CD4-positive, alpha-beta T cell treated with Interleukin-17A for 1 hour (primary cell): ENCODE measurements at regions not wholly inside any gene's neighbourhood (a gene's known extent, or its start where the extent isn't known, plus 50 kb on each side); places are given as distances from the start of the nearest gene placed in this dataset.

Experiments used
- DNase-seq: peaks from one replicate; pipeline ENCODE4 v3.0.0-alpha.2; 2020

DNA sequence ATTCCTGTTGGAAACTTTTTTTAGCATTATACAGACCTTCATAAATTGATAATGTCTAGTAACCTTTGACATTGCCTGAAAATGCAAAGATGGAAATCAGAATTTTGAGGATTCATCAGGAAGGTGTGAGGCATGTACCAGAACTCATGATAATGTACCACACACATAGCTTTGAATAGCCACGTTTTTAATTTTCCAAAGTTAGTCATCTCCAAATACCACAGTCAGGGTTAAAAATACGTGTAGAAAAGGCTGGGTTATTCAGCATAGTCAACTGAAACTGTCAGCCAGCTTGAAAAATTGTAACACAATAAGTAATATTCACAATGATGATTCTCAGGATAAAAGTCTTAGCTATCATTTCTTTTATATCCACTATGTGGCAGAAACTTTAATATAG, 102.0 kb upstream of the THRB start:
- DNase-seq, result no peak

DNA sequence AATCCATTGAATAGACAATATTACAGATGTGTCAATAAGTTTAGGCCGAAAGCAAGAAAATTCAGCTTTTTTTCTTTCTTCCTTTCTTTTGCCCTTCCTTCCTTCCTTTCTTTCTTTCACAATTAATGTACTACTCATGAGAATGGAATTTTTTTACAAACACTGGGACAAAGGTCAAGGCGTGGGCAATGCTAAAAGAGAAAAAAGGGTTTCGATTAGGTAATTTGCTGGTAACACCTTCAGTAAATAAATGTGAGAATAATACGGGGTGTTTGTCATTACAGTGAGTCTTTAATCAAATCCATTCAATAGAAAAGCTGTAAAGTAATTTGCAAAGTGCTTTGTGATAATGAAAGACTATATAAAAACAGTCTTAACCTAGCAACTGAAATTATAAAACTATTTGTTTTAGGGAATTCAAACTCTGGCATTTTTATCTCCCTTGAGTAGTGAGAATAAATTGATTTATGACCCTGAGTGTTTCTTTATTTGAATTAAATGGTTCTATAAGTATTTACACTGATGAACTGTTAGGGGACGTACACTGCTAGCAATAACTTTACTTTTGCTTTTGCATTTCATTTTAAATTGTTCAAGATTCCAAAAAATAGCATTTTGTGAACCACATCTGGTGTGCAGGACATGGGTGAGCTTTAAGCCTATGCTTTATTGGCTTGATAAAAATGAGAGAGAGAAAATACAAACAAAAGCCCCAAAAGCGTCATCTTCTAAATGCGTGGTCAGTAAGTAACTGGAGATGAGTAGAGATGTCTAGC, 104.2 kb upstream of the THRB start:
- DNase-seq, result no peak

DNA sequence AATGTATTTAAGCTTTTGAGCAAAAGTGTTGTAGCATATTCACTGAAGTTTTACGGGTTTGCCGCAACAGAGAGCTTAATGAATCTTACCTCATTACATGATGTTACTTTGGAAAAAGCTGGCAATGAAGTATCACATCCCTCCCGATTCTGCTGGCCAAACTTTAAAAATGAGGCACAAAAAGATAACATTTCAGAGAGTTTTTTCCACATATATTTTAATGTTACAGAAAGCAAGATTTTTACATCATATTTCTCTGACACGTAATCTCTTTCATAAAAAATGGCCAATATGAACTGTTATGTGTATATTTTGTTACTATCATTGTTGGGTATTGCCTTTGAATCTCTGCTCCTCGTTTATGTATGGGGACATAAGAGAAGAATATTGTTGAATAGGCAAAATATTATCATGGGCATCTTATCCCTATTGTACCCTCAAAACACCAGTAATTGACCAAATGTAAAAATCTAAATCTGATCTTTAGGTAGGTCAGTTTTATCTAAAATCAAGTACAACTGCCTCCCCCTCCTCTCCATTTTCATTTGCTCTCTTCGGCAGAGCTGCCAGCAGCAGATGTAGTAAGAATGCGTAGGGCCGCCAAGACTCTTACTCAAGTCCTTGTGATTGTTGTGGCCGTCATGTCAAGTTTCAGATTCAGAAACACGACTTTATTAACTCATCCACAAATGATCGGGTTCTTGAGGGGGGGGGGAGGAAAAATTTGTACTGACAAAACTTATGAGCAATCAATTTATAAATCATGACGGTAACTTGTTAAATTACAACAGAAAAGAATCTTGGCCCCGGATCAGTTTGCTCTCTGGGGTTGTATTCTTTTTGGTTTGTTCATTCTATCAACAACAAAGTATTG, 106.7 kb upstream of the THRB start:
- DNase-seq, result no peak

DNA sequence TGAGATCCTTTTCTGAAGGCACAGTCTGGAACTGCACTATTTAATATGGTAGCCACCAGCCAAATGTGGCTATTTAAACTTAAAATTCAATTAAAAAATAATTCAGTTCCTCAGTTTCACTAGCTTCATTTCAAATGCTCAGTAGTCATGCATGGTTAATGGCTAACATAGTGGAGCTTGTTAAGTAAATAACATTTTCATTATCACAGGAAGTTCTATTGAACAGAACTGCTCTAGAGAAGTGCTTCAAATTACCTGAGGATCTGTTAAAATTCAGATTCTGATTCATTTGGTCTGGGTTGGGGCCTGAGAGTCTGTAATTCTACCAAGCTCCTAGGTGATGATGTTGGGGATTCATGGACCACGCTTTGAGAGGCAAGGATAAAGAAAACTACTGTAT, 109.6 kb upstream of the THRB start:
- no peak for DNase-seq

DNA sequence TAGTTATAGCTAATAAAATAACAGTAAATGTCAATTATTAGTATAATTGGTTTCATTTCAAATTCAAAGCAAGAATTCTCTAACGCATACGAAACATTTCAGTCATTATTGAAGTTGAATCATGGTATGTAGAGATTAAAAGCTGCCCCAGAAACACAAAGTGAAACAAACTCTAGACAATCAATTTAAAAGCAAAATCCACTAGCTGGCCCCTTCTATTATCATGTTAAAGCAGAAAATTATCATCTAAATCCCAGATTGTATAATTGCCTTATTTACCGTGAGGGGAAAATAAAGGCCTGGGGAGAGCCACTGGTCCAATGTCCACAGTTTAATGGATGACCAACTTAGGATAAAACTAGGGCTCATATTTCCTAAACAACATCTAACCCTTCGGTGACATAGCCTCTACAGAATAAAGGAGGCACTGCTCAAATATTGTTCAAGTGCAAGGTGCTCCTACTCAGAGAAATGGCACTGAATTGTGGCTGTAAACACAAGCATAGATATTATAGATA, 110.9 kb upstream of the THRB start:
- no peak for DNase-seq

DNA sequence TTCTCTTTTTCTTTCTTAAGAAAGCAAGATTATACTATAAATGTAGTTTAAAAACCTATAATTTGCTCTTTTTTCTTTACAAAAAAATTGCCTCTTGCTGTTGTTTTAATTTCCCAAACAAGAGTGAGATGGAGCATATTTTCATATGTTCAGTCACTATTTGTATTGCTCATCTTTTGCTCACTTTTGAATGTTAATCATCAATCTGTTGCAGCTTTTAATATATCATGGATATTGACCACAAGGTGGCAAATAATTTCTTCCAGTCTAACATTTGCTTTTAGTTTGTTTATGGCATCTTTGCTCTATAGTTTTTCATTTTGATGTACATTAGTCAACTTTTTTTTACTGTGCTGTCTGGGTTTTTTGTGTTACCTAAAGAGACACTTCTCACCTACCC, 112.6 kb upstream of the THRB start:
- no peak for DNase-seq

DNA sequence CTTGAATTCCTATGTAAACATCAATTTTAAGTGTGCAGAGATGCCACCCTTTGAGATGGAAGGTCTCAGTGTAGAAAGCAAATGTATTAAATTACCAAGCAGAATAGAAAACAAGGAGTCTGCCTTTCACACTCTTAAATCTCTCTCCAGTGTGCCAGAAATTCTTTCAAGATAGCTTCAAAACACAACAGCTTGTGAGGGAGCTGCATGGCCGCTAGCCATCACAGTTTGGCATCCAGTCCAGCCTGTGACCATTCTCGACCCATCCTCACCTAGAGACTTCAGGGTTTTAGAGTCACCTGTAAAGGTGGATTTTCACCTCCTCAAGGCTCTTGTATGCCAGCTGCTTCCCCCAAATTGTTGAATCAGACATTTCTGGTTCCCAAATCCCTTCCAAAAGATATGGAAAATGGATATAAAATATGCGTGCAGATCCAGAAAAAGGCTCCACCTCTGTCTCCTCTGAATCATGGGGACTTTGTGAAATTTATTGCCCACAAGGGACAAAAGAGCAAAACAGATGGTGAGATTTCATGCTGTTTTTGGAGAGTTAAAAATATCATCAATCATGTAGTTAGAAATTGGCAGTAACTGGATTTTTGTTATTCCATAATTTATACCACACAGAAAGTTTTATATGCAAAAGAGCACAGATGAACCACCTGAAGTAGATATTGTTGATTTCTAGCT, 114.2 kb upstream of the THRB start:
- no peak for DNase-seq

DNA sequence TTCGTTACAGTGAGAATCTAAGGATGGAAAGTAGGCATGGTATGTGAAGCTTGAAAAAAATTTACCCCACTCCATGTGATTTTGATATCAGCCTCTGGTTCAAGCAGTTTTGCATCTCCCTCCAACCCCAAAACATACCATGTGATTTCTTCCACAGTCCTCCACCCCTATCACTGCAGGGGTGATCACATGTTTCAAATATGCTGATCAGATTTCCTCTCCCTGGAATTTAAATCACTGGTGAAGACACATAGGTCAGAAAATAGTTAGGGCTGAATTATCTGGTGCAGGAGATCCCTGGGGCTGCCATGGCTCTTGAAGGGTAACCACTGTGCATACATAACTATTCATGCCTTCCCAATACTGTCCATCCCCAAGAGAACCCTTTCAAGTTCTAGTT, 119.7 kb upstream of the THRB start:
- no peak for DNase-seq

DNA sequence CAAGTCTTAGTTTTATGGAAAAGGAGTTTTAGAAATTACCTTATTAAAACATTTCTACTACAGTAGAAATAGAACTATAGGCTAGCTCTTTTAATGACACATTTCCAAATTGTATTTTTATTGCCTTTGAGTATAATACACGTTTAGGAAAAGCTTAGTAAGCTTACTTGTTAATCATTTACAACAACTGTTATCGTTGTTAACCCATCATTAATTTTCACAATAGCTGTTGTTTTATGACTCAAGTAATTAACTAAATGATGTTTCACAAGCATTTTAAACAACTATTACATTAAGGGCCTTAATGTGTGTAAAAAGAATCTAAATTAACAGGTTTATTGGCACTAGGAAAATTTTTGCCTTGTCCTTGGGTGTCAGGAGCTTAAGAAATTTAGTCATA, 120.5 kb upstream of the THRB start:
- DNase-seq, result no peak

DNA sequence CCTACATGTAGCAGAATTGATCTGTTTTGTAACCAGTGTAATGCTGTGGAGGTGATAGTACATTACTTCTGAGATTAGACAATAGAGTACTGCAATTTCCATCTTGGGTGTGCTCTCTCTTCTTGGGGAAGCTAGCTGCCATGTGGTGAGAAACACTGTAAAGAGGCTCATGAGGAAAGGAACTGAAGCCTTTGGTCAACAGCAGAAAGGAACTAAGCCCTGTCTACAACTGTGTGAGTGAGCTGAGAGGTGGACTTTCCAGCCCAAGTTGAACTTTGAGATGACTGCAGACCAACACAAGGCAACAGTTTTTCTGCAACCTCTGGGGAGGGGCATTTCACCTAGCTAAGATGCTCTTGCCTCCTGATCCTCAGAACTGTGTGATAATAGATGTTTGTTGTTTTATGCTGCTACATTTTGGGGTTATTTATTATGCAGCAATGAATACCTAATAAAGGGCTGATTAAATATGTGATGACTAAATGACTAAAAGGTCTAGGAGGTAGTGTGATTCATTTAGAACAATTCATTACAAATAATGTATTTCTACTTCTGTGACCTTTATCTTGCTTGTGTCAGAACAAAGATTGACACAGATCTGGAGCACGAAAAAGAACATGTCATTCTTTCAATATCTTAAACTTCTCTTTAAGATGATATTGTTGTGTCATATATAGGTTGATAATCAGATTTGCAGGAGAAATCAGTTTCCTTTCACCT, 121.6 kb upstream of the THRB start:
- DNase-seq, result no peak

DNA sequence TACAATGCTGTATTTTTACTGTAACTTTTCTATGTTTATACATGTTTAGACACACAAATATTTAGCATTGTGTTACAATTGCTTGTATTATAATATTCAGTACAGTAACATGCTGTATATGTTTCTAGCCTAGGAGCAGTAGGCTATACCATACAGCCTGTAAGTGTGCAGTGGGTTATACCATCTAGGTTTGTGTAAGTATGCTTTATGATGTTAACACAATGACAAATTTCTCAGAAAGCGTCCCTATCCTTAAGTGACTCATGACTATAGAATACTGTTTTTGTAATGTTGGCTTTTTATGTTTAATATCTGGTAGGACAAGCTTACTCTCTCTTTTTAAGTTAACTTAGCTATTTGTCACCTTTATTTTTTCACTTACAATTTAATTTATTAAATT, 127.5 kb upstream of the THRB start:
- no peak for DNase-seq

DNA sequence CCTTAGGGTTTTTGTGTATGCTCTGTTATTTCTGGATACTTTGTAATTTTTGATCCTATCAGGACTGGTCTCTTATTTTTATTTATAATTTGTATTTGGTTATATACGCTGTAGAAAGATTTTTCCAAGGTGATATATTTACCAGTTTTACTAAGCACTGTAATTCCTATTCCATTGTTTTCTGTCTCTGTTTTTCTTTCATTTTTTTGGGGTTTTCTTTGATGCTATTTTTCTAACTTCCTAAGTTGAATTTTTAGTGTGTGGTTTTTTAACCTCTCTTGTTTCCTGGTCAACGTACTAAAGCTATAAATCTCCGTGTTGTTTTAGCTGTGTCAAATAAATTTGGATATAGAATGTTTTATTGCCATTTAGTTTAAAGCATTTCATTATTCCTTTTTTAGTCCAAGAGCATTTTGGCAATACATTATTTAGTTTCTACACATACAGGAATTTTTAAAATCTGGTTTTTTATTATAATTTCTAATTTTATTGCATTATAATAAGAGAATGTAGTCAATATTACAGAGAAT, 128.1 kb upstream of the THRB start:
- no peak for DNase-seq

DNA sequence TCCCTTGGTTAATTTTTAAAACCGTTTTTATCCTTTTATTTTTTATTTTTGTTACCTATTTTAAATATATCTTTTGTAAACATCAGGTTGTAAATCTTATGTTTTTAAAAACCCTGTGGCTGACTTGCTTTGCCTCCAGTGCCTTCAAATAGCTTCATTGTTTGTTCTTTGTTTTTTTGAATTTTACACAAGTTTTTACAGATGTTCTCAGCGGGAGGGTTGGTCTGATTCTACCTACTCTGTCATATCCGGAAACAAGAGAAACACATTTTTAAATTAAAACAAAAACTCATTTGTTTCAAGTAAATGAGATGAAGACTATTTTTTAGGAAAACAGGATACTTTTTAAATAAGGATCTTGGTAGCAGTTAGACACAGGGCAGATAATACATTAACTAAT, 129.0 kb upstream of the THRB start:
- DNase-seq, result no peak

DNA sequence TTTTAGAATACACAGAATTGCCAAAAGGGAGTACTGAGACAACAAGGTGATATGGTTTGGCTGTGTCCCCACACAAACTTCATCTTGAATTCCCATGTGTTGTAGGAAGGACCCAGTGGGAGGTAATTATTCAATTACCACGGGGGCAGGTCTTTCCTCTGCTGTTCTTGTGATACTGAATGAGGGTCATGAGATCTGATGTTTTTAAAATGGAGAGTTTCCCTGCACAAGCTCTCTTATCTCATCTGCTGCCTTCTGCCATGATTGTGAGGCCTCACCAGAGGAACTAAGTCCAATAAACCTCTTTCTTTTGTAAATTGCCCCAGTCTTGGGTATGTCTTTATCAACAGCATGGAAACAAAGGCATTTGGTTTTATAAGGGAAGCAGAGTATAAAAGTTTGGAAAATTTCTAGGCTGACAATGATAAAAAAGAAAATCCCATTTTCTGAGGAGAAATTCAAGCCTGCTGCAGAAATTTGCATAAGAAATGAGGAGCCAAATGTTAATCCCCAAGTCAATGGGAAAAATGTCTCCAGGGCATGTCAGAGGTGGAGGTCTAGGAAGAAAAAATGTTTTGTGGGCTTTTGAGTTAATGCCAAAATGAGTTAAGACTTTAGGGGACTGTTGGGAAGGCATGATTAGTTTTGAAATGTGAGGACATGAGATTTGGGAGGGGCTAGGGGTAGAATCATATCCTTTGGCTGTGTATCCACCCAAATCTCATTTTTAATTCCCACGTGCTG, 130.5 kb upstream of the THRB start:
- DNase-seq, result no peak

DNA sequence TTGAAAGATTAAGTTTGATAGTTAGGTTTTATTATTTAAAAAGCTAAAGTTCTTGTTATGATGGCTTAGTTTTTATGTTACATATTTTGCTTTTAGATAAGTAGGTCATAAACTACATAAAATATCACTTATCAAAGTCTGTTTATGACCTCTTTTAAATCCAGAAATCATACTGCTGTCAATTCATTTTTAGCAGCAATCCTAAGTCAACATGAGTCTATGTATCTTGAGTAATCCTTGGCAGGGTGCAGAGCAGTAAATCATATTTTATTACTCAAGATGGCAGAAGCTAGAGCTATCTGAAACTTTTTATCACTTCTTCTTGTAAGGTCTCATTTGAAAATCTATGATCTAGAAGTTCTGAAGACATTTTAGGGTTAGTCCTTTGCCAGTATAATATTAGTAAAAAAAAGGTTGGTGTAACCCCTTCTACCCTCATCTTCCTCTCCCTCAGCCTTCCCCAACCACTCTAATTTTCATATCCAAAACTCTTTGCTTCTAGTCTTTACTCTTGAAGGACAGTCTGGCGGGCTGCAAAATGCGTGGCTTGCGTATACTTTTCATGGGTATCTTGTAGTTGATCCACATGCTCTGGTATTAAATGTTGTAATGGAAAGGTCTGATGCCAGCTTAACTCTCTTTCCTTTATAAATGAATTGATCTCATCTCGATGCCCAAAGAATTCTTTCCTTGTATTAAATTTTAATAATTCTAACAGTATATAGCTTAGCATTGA, 134.0 kb upstream of the THRB start:
- DNase-seq, result no peak

DNA sequence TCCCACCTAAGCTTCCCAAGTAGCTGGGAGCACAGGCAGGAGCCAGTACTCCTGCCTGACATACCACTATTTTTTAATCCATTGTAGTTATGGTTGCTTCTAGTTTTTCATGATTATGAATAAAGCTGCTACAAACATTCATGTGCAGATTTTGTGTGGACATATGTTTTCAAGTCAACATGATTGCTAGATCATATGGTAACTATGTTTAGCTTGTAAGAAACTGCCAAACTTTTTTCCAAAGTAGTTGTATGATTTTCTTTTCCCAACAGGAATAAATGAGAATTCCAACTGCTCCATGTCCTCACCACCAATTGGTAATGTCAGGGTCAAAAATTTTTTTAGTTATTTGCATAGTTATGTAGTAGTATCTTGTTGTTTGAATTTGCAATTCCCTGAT, 136.8 kb upstream of the THRB start:
- DNase-seq, result no peak

DNA sequence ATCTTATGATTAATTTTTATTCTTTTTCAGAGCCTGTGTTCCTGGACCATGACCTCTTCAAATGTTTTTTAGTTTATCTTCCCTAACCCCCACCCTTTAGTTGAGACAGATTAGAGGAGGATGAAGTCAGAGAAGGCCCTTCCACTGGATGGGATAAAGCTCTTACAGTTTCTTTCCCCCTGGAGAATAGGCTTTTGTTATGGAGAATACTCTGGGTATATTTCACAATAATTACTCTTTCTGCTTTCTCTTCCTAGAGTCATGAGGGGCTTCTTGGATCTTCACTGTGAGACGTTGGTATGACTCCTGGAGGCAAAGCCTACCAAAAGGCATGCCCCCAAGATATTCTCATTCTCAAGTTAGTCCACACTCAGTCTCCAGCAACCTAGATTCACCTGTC, 144.4 kb upstream of the THRB start:
- DNase-seq, result no peak

DNA sequence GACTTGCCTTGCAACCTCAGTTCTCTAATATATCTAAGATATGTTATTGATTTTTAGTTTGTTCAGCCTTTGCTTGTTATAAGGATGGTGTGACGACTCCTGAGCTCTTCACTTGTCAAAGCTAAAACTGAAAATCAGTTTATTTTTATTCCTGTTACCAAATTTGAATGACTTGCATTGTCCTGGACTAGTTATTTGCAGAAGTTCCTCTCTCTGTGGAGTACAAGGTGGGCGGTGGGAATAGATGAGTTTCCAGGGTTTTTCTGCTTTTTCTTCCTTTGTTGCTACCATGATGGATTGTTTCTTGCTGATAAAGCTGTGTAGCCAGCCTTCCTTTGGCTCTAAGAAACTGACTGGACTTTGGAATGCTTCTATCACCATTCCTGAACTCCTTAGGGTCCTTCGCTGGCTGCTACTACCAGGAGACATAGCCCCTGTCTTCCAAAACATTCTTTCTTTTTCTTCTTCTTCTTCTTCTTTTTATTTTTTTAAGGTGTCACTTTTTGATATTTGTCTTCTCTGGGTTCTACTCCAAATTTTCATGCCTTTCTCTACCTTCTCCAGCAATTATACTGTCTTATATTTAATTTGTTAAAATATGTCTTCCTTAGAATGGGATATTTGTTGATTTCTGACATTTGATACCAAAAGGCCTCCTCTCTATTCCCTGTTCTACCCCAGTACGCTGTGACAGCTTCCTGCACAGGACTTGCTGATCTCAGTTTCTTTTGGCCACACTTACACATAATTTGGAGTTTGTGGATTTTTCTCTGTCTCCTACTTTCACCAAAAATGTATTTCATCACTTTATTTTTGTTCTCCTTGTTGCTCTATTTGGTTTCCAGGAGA, 145.1 kb upstream of the THRB start:
- DNase-seq, result no peak

DNA sequence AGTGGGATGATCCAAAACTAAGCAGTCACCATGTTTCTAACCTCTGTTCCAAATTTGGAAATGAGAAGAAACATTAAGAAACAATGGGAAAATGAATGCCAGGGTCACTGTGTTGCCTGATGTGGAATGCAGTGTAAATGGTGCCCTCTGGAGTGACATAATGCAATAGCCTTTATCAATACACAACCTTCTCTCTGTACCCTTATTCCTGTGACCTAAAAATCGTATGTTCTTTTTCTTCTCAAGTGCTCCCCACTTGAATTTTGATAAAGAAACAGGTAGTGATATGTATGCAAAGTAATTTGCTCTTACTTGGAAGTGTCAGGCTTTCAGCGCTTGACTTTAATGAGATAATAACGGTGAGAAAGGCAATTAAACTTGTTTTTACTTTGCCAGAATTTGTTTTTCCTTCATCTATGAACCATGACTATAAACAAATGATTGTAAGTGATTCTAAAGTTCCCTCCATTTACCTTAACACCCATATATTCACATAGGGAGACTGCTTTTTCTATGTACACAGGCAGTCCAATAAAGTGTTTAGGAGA, 145.8 kb upstream of the THRB start:
- no peak for DNase-seq

DNA sequence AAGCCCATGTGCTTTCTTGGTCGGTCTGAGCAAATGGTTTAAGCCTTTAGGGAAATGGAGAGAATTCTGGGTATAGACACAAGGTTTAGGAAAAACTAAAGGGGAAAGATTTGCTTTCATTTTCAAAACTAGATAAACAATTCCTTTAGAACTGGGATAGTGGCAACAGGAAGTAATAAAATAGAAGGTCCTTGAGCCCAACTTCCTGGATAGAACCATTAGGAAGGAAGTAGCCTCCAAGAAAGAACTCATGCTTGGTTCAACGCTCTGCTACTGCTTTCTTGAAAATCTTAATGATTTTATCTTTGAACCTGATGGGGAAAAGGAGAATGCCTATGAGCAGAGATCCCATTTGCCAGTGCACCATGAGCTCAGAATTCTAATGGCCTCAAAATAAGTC, 147.0 kb upstream of the THRB start:
- DNase-seq, result no peak
